ENCODE measurements at regions not wholly inside any gene's neighbourhood (a gene's known extent, or its start where the extent isn't known, plus 50 kb on each side); places are given as distances from the start of the nearest gene placed in this dataset.

DNA sequence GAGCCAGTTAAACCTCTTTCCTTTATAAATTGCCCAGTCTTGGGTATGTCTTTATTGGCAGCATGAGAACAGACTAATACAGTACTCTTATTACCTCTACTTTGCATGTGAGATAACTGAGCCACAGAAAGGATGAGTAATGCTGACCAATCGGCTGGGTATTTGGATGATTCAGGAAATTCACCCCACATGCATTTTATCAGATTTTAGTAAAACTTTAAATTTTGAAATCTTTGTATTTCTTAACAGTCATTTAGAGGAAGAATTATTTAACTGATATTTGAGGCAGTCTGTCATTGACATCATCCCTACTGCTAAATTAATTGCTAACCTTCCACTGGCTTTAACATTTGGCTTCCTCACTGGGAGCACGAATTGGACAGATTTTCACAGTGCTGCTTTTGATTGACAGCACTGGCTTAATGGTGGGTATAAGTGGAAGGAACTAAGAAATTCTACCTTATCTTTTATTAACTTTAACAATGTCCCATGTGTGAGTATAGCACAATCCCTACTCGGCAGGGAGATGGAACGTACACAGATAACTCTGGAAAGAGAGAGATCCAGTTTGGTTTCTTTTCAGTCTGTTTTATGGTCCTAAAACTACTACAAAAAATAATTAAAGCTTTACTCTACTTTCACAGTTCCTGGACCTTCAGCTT is 261.0 kb downstream of the DACT1 start:
- TF ChIP-seq USF1 (IDR thresholded peaks at IDR 0.05; ENCODE audit: borderline replicate concordance, low read depth), result no peak
- TF ChIP-seq CTCF (IDR thresholded peaks at IDR 0.05), result no peak
- TF ChIP-seq POLR2AphosphoS5 (IDR thresholded peaks at IDR 0.05; ENCODE audit: low read depth, low read length), result peak; percentile 70; the same call in 1 of the 2 replicates
- TF ChIP-seq EZH2phosphoT487 (IDR thresholded peaks at IDR 0.05; ENCODE audit: borderline replicate concordance, low read depth), result no peak
- TF ChIP-seq FOXJ3 (CRISPR knock-in tag; IDR thresholded peaks at IDR 0.05), result no peak
- TF ChIP-seq NRF1 (IDR thresholded peaks at IDR 0.05; ENCODE audit: low read depth, low read length), result no peak
- TF ChIP-seq JUND (IDR thresholded peaks at IDR 0.05), result peak; percentile 99
- TF ChIP-seq MXI1 (IDR thresholded peaks at IDR 0.05; ENCODE audit: low read depth, low read length), result no peak
- TF ChIP-seq TEAD4 (IDR thresholded peaks at IDR 0.05; ENCODE audit: borderline replicate concordance, insufficient read depth), result peak; percentile 99
- TF ChIP-seq, protein P1, sequence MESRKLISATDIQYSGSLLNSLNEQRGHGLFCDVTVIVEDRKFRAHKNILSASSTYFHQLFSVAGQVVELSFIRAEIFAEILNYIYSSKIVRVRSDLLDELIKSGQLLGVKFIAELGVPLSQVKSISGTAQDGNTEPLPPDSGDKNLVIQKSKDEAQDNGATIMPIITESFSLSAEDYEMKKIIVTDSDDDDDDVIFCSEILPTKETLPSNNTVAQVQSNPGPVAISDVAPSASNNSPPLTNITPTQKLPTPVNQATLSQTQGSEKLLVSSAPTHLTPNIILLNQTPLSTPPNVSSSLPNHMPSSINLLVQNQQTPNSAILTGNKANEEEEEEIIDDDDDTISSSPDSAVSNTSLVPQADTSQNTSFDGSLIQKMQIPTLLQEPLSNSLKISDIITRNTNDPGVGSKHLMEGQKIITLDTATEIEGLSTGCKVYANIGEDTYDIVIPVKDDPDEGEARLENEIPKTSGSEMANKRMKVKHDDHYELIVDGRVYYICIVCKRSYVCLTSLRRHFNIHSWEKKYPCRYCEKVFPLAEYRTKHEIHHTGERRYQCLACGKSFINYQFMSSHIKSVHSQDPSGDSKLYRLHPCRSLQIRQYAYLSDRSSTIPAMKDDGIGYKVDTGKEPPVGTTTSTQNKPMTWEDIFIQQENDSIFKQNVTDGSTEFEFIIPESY (IDR thresholded peaks at IDR 0.05; ENCODE audit: borderline replicate concordance, low read depth), result peak; percentile 75; the same call in 1 of the 2 replicates
- no peak for TF ChIP-seq RAD21 (IDR thresholded peaks at IDR 0.05; ENCODE audit: low read length)
- no peak for TF ChIP-seq REST (IDR thresholded peaks at IDR 0.05; ENCODE audit: low read depth, low read length)
- peak; percentile 98 for TF ChIP-seq FOXM1 (IDR thresholded peaks at IDR 0.05; ENCODE audit: low read depth)
- TF ChIP-seq USF2 (IDR thresholded peaks at IDR 0.05; ENCODE audit: borderline replicate concordance, low read depth, low read length), result no peak
